K562 (cell line): ENCODE measurements at regions not wholly inside any gene's neighbourhood (a gene's known extent, or its start where the extent isn't known, plus 50 kb on each side); places are given as distances from the start of the nearest gene placed in this dataset.
"Not testable (repeated sequence)": the region's sequence is repeated elsewhere in the genome, so short reads cannot be mapped to it uniquely, and the experiment has no call there.

Experiments used
- ATAC-seq: fragments of 200-7000 bp; cut with Tn5 transposase; 3 replicates; pipeline ENCODE4 v1.9.1; 2020; ENCODE audit warnings: moderate library complexity
- BruUV-seq: library from RNA; stranded (reverse); fragments of 400-500 nt; replicated peaks from 2 replicates; lab custom pipeline; 2021; lab: Mats Ljungman, UMichigan
- CTCF ChIA-PET: fragments of 300-600 bp; formaldehyde crosslinking; extraction: SDS; loops from one replicate; lab custom pipeline; 2021; ENCODE audit warnings: low intra/inter-chr PET ratio; lab: Yijun Ruan, JAX
- POLR2A ChIA-PET: fragments of 300-600, 350-650 bp; sonication (Branson Sonifier 250); formaldehyde crosslinking; extraction: SDS; loops from one replicate; lab custom pipeline; 2021; ENCODE audit warnings: antibody characterized with exemption, inconsistent platforms; lab: Yijun Ruan, JAX
- DNase-seq, 4 experiments: peaks; one replicate each; pipeline versions ENCODE4 v3.0.0 to v3.0.0-alpha.2; 2011 to 2018; ENCODE audit warnings: low spot score in 3 of 4, mixed read lengths in 3 of 4; ENCODE audit errors: extremely low read depth in 1 of 4
- FAIRE-seq: peaks from 2 replicates; lab custom pipeline; 2011; peaks lifted over from hg19 to GRCh38; lab: Jason Lieb, UNC
- H2AFZ ChIP-seq: 2 replicates; pipeline ENCODE4 v1.6.0; 2011; ENCODE audit warnings: low read depth, low read length, control low read depth, inconsistent platforms
- H3K27ac ChIP-seq: fragments of 200-600 bp; 3 replicates; pipeline ENCODE4 v1.8.0; 2011; ENCODE audit warnings: low read depth, mild to moderate bottlenecking, control low read depth, inconsistent platforms, low read length, moderate library complexity, mixed read lengths; ENCODE audit errors: extremely low read depth
- H3K27me3 ChIP-seq, 2 experiments: fragments of 300-600 bp in 1 of 2; 2 replicates in 1 of 2; 3 replicates in 1 of 2; pipeline versions ENCODE4 v1.6.0 to v1.8.0; 2011; ENCODE audit warnings: inconsistent platforms in 2 of 2, low read length in 2 of 2, mild to moderate bottlenecking in 1 of 2, mixed read lengths in 1 of 2, moderate library complexity in 1 of 2; ENCODE audit not compliant: control insufficient read depth in 2 of 2, insufficient read depth in 2 of 2
- H3K36me3 ChIP-seq: fragments of 300-600 bp; 3 replicates; pipeline ENCODE4 v1.8.0; 2011; ENCODE audit warnings: mild to moderate bottlenecking, low read length, inconsistent platforms; ENCODE audit not compliant: control insufficient read depth, insufficient read depth
- H3K4me1 ChIP-seq, 2 experiments: fragments of 200-600 bp in 1 of 2; replicated peaks in 1 of 2; 2 replicates in 1 of 2; 3 replicates in 1 of 2; pipeline versions ENCODE4 v1.5.1 to v1.8.0; 2011; ENCODE audit warnings: inconsistent platforms in 2 of 2, low read length in 2 of 2, mild to moderate bottlenecking in 1 of 2, mixed read lengths in 1 of 2, moderate library complexity in 1 of 2; ENCODE audit not compliant: control insufficient read depth in 2 of 2, insufficient read depth in 2 of 2
- H3K4me2 ChIP-seq: 2 replicates; pipeline ENCODE4 v1.6.1; 2011; ENCODE audit warnings: low read length, control low read depth, inconsistent platforms, mixed read lengths; ENCODE audit not compliant: insufficient read depth
- H3K4me3 ChIP-seq: fragments of 200-600 bp; sonication (generic), shearing (Covaris generic); 2 replicates; pipeline ENCODE4 v1.5.1; 2016; ENCODE audit warnings: control low read depth, inconsistent platforms
- H3K79me2 ChIP-seq: fragments of 200-600 bp; 3 replicates; pipeline ENCODE4 v1.8.0; 2011; ENCODE audit warnings: low read length, inconsistent platforms; ENCODE audit not compliant: control insufficient read depth, insufficient read depth
- H3K9ac ChIP-seq, 2 experiments: 2 replicates each; pipeline versions ENCODE4 v1.6.0 to v1.6.1; 2011; ENCODE audit warnings: low read depth in 2 of 2, low read length in 2 of 2, control low read depth in 1 of 2, inconsistent platforms in 1 of 2, mild to moderate bottlenecking in 1 of 2, mixed read lengths in 1 of 2; ENCODE audit not compliant: insufficient read depth in 1 of 2
- H3K9me1 ChIP-seq: one replicate; pipeline ENCODE4 v1.6.0; 2011; ENCODE audit warnings: inconsistent platforms, mild to moderate bottlenecking, low read length, moderate library complexity; ENCODE audit not compliant: control insufficient read depth, insufficient read depth
- H3K9me3 ChIP-seq: replicated peaks from 2 replicates; pipeline ENCODE4 v1.5.1; 2011; ENCODE audit warnings: low read depth, low read length, inconsistent platforms; ENCODE audit not compliant: control insufficient read depth, insufficient read depth
- H4K20me1 ChIP-seq: replicated peaks from 2 replicates; pipeline ENCODE4 v1.6.1; 2011; ENCODE audit warnings: low read length, inconsistent platforms, mixed read lengths; ENCODE audit not compliant: control insufficient read depth, insufficient read depth
- CBFA2T3 ChIP-seq: fragments of 450-650 bp; IDR thresholded peaks from 2 replicates; pipeline ENCODE4 v1.6.1; 2017
- DDX20 ChIP-seq: fragments of 450-650 bp; IDR thresholded peaks from 2 replicates; pipeline ENCODE4 v1.6.1; 2016; ENCODE audit warnings: missing genetic modification characterization, low read depth, mild to moderate bottlenecking, missing compliant biosample characterization, moderate library complexity
- ERF ChIP-seq: fragments of 450-650 bp; formaldehyde crosslinking; IDR thresholded peaks from 2 replicates; pipeline ENCODE4 v1.4.0; 2020; ENCODE audit warnings: mild to moderate bottlenecking, mixed read lengths
- NR2C2 ChIP-seq, 2 experiments: fragments of 200-800 bp in 1 of 2; sonication (Bioruptor generic) in 1 of 2; sonication (generic) in 1 of 2; formaldehyde crosslinking in 1 of 2; IDR thresholded peaks; 2 replicates each; pipeline versions ENCODE4 v1.6.1 to v1.8.0; 2016 to 2022; ENCODE audit warnings: mild to moderate bottlenecking in 1 of 2, missing compliant biosample characterization in 1 of 2, missing genetic modification characterization in 1 of 2, missing genetic modification reagents in 1 of 2
- SREBF2 ChIP-seq: sonication (generic); formaldehyde crosslinking; IDR thresholded peaks from 2 replicates; pipeline ENCODE4 v1.4.0; 2020; ENCODE audit warnings: mild to moderate bottlenecking, missing genetic modification reagents
- WGBS: fragments of 100-300 bp; shearing (Covaris generic); methylation state at CpG from one replicate; pipeline ENCODE4 v1.1.6; 2016; ENCODE audit warnings: low coverage, mixed read lengths; ENCODE audit not compliant: insufficient coverage; ENCODE audit errors: missing lambda C conversion rate; 5-methylcytosine and 5-hydroxymethylcytosine counted together
- in situ Hi-C: fragments of 300-500 bp; cut with MboI; formaldehyde crosslinking; loops from 4 replicates; pipeline ENCODE4 v1.15.0; 2018; ENCODE audit warnings: inconsistent platforms, mixed read lengths
- intact Hi-C: fragments of 100-400 bp; cut with micrococcal nuclease; formaldehyde crosslinking; loops from 2 replicates; pipeline ENCODE4 v1.14.2; 2022

- no peaks in the 10 kb centered on the region for H3K4me1 ChIP-seq
- in situ Hi-C loops = no loop called here
- no peak overlapping the region for H3K4me2 ChIP-seq
- CTCF ChIA-PET = no interaction called here
- no peaks in the 10 kb centered on the region for H3K9me1 ChIP-seq
- no peaks in the 10 kb centered on the region for H3K36me3 ChIP-seq
- BruUV-seq = no TSS peak
- H2AFZ ChIP-seq = no peak overlapping the region
- H3K79me2 ChIP-seq = no peaks in the 10 kb centered on the region
- no peak for FAIRE-seq
- no peak overlapping the region for H3K4me3 ChIP-seq
- ATAC-seq = no peak
- H3K9ac ChIP-seq = no peak overlapping the region
- no peaks in the 10 kb centered on the region for H4K20me1 ChIP-seq
- no peaks in the 10 kb centered on the region for H3K27me3 ChIP-seq
- TF ChIP-seq ERF (CRISPR knock-in tag) = no peak
- no peak for TF ChIP-seq NR2C2 (CRISPR knock-in tag; IDR thresholded peaks at IDR 0.05)
- no peak for TF ChIP-seq NR2C2 (tag; IDR thresholded peaks at IDR 0.05)
- TF ChIP-seq CBFA2T3 = no peak
- no peak overlapping the region for H3K27ac ChIP-seq
- no peaks in the 10 kb centered on the region for H3K9me3 ChIP-seq
- intact Hi-C loops = no loop called here
- POLR2A ChIA-PET = interaction anchor here (1.7 kb wide), 1 partner anchor 9 kb away, joined by 5 read pairs; no protein-coding TSS in a partner anchor
- DNase-seq = no peak
These were observed 231.8 kb upstream of the DAB2 start for GRCh38 chr5:39656600-39656999.

GRCh38 chr5:39654715-39655114, 229.9 kb upstream of the DAB2 start:
- Histone ChIP-seq H3K9ac (no peak overlapping the region), H3K4me3 (no peak overlapping the region), H3K36me3 (no peaks in the 10 kb centered on the region), H4K20me1 (no peaks in the 10 kb centered on the region), H3K4me1 (no peaks in the 10 kb centered on the region), H2AFZ (no peak overlapping the region), H3K9me3 (no peaks in the 10 kb centered on the region), H3K79me2 (no peaks in the 10 kb centered on the region), H3K4me2 (no peak overlapping the region), H3K27ac (no peak overlapping the region), H3K9me1 (no peaks in the 10 kb centered on the region), H3K27me3 (no peaks in the 10 kb centered on the region)
- FAIRE-seq (no peak), DNase-seq (no peak), ATAC-seq (no peak)
- in situ Hi-C loops (no loop called here), intact Hi-C loops (no loop called here)
- POLR2A ChIA-PET = interaction anchor here (1.7 kb wide), 1 partner anchor 10 kb away, joined by 5 read pairs; no protein-coding TSS in a partner anchor
- no peak for TF ChIP-seq DDX20 (tag)
- TF ChIP-seq SREBF2 = no peak
- CTCF ChIA-PET = no interaction called here
- WGBS = 8% methylated on average over 4 of the region's 4 CpGs
- BruUV-seq = no TSS peak

DNA sequence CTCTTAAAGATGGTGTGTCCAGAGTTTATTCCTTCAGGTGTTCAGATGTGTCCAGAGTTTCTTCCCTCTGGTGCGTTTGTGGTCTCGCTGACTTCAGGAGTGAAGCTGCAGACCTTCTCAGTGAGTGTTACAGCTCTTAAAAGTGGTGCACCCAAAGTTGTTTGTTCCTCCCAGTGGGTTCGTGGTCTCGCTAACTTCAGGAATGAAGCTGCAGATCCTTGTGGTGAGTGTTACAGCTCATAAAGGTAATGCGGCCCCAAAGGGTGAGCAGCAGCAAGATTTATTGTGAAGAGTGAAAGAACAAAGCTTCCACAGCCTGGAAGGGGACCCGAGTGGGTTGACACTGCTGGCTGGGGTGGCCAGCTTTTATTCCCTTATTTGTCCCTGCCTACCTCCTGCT, 227.7 kb upstream of the DAB2 start:
- intact Hi-C loops, H3K4me2 ChIP-seq, H3K27me3 ChIP-seq, H3K9ac ChIP-seq, FAIRE-seq, CTCF ChIA-PET, BruUV-seq, H3K4me1 ChIP-seq, ATAC-seq, H3K9me3 ChIP-seq, DNase-seq, H3K79me2 ChIP-seq, POLR2A ChIA-PET, in situ Hi-C loops, H4K20me1 ChIP-seq, H3K36me3 ChIP-seq, H3K4me3 ChIP-seq, H3K27ac ChIP-seq, H3K9me1 ChIP-seq, H2AFZ ChIP-seq: not testable (repeated sequence)
- 2% methylated on average over 6 of the region's 6 CpGs for WGBS
